HG03175 (cell line): ENCODE measurements at regions not wholly inside any gene's neighbourhood (a gene's known extent, or its start where the extent isn't known, plus 50 kb on each side); places are given as distances from the start of the nearest gene placed in this dataset.

Experiments used
- ATAC-seq: cut with Tn5 transposase; IDR thresholded peaks from one replicate; pipeline ENCODE4 v1.9.1; 2021; ENCODE audit warnings: mild to moderate bottlenecking, moderate library complexity; ENCODE audit not compliant: unreplicated experiment

DNA sequence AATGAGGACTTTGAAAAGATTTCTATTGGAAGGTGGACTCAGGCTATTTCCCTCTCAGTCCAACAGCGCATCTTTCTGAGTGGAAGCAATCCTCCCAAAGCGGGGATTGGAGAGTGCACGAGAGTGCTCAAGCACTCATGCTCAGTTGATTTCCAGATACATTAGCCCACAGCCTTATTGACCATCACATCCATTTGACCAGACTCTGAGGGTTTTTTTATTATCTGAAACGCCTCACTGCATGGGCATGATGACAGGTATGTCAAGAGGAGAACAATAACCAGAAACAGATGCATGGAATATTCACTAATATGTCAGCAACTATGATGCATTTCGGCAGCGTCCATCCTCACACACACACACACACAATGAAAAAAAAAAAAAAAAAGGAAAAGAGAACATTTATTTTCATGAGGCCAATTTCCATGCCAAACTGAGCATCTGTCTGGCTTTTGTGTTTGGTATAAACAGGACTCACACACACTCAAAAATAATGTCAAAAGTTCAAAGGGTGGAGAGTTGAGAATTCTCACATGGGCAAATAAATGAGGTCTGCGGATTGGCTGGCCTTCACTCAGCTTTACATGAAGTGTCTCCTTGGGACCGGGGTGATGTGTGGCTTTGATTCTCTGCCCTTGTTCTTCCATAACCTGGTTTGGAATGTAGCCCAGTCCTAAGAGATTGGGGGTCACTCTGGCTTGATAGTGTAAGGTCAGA is 371.6 kb downstream of the MCTP2 start:
- ATAC-seq: no peak

DNA sequence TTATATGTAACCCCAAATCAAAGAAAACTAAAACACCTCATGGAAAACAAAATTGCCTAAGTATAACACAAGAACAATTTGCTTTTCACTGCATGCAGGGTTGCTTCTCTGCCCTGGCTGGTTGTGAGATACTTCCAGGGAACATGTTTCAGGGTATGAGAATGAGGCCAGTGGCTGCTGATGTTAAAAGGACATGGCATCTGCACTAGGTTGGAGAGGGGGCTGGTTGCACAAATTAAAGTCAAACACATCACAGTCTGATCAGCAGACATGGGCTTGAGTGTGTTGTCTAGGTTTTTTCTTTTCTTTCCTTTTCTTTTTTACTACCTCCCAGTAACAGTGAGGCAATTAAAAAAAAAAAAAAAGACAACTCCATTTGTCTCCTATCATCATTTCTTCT is 374.9 kb downstream of the MCTP2 start:
- no peak for ATAC-seq

DNA sequence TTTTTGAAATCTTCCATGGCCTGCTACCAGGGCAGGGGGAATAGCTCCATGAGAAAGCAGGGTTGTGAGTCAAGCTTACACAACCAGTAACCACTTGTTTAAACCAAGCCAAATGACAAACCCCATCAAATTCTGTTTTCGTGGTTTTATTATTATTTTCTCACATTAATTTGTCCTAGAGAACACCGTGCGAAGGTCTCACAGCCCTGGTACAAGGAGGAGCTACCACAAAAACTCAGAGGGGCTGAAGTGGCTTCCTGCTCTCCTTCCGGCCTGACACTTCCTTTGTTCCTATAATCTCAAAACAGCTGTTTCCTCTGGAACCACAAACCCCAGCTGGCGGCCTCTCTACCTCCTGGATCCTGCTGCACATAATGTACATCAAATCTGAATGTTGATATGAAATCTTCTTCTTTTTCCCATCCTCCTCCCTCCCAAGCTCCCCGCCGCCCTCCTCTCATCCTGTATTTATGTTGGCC is 375.9 kb downstream of the MCTP2 start:
- ATAC-seq: no peak

DNA sequence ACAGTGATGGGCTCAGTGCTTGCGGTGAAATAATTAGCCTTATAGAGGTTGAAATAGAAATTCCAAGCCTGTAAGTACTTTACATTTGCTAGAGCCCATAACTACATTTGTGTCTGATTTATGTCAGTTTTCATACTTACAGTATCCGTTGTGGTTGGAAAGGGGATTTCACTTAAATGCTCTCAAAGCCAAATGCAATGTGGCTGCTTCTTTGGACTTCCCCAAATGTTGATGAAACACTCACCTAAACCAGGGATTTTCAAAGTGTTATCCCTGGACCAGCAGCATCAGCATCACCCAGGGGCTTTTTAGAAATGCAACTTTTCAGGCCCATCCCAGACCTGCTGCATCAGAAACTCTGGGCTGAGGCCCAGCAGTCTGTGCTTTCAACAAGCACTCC is 378.7 kb downstream of the MCTP2 start:
- no peak for ATAC-seq

DNA sequence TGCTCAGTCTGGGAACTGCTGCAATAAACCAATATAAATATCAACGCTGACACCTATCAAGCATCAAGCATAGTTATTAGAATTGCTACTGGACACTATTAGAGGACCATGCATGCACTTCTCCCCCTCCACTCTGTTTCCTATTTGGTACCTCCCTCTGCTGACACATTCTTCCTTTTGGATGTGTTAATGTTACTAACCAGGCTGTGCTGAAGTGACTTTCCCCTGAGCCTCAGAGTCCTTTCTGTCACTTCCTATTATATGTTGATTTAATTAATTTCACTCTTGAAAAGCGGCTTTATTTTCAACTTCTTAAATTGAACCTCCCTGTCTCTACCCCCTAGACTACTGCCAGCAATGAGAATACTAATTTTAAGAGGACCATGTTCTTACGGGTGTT is 379.1 kb downstream of the MCTP2 start:
- ATAC-seq: no peak

DNA sequence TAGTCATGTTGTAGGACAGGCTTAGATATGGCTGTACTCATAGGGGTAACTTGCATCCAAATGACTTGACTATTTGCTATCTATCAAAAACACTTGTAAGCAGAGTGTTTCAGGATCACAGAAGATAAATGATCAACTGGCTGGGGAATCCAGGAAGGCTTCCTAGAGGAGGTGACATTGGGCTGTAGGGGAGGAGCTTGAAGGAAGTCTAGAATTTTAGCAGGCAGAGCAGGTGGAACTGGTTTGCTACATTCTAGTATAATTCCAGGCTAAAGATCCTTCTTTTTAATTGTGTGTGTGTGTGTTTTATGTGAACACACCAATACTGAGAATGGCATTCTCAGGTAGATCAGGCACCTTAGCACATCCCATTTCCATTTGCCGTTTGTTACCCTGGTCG is 380.3 kb downstream of the MCTP2 start:
- ATAC-seq: no peak

DNA sequence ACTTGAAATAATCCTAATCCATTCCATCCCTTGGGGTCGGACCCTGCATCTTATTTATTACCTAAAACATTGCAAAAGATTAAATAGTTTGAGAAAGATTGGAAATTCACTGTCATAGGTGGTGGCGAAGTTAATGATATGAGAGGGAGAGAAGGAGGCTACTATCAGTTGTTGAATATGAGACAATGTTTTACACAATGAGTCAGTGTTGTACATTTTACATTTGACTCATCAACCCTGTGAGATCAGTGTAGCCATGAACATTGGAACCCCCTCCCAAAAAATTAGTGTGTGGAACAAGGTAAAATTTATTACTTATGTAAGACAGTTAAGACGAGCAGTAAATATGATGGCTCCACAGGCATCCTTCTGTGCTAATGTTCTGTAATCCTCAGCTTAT is 384.3 kb downstream of the MCTP2 start:
- no peak for ATAC-seq

DNA sequence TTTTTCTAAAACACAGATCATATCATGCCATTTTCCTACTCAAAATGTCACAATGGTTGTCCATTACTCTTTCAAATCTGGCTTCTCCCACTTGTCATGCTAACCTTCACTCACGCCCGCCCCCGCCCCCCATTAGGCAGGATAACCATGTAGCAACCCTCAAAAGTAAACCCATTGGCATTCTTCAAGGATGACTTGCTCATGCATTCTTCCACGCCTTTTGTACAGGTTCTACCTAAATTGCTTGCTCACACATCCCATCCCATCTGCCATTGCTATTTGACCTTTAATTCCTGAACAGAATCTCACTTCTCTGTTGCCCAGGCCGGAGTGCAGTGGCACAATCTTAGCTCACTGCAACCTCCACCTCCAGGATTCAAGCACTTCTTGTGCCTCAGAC is 389.3 kb downstream of the MCTP2 start:
- ATAC-seq: no peak

DNA sequence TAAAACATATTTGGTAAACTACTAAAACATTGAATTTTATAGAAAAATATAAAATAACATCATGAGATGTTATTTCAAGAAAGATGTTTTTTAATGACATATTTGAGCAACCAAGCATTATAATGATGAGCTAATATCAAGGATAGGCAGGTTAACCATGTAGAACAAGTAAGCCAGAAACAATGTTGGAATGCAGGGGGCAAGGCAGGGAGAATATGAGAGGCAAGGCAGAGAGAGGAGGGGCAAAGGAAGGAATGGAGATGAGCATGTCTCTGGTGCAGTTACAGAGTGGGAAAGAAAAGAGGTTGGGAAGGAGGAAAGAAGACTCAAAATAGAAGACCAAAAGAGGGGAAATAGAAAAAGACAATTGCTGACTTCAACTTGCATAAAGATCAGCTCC is 390.4 kb downstream of the MCTP2 start:
- no peak for ATAC-seq

DNA sequence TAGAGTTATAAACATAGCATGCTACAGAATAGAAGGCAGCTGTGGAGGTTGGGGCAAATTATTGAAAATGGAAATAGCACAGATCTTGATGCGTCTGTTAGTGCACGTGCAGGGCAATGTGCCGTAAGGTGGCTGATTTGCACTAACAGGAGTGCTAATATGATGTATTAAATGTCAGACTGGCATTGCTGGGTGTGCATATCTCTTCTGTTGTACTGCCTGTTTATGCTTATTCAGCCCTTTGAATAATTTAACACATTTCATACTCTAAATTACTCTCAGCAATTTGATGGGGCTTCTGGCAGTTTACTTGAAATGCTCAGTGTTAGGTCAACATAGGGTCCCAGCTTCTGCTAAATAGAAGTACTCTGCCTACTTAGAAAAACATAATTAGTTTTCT is 395.6 kb downstream of the MCTP2 start:
- ATAC-seq: no peak

DNA sequence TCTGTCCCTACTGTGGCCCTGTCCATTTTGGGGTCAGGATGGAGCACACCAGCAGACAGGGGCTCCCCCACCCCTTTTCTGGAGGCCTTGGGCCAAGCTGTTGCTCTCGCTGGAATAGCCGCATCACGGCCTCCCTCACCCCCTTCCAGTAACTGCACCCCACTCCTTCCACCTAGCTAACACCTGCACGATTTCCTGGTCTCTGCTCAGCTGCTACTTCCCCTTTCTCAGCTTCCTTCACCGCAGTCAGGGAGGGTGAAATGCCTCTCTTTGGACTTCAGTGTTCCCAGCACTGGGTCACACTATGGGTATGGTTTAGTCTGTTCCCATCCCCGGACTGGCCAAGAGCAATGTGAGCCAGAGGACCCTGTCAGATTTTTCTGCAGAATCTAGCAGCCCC is 400.2 kb downstream of the MCTP2 start:
- ATAC-seq: peak; percentile 75

DNA sequence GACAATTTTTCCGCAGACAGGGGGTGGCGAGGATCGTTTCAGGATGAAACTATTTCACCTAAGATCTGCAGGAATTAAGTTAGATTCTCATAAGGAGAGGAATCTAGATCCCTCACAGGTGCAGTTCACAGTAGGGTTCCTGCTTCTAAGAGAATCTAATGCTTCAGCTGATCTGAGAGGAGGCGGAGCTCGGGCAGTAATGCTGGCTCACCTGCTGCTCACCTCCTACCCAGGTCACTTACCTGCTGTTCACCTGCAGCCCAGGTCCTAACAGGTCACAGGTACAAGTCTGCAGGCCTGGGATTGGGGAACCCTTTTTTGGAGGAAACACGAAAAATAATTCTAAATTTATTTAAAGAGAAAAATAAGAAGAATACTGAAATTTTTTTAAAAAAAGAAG is 406.8 kb downstream of the MCTP2 start:
- ATAC-seq: no peak

DNA sequence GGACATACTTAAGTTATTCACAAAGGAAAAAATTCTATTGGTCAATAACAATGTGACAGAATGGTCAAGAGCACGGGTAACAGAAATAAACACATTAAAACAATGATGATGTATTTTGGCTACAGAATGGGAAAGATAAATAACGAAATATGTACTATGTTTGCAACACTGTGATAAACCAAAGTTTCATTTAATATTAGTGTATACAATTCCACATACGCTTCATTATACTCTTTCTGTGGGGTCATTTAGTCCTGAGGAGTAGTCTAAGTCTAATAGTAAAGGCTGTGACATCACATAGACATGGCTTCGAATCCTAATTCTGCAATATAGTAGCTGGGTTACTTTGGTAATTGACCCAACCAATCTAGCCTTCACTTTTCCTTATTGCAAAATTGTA is 408.3 kb downstream of the MCTP2 start:
- no peak for ATAC-seq

DNA sequence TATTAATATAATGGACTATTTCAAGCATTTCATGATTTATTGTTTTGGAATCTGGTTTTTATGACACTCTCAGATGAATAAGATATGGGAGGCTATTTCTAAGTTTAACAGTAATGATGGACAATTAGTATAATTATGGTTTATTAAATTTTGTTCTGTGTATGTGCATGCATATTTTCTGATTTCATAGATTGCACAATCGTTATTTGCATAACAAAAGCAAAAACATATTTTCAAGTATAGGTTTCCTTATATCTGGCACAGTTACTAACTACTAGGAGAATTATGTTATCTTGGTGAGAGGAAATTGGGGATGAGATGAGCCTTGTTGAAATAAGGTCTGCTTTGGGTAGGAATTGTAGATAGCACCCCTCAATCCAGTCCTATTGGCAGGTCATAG is 413.1 kb downstream of the MCTP2 start:
- no peak for ATAC-seq

DNA sequence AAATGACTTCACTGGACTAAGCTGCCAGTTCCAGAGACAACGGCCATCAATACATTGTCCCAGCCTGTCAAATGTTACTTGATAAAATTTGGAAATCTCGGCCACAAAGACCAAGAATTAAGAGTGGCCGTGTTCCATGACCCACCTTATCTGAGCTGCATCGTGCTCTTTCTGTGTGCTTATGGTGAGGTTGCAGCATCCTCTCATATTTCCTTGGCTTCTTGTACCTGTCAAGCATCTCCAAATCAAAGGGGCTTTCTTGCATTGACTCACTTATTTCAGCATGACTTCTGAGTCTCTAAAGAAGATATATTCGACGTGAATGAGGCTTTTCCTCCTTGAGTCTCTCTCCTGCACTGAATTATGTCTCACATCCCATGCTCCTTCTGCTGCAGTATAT is 421.7 kb downstream of the MCTP2 start:
- no peak for ATAC-seq

DNA sequence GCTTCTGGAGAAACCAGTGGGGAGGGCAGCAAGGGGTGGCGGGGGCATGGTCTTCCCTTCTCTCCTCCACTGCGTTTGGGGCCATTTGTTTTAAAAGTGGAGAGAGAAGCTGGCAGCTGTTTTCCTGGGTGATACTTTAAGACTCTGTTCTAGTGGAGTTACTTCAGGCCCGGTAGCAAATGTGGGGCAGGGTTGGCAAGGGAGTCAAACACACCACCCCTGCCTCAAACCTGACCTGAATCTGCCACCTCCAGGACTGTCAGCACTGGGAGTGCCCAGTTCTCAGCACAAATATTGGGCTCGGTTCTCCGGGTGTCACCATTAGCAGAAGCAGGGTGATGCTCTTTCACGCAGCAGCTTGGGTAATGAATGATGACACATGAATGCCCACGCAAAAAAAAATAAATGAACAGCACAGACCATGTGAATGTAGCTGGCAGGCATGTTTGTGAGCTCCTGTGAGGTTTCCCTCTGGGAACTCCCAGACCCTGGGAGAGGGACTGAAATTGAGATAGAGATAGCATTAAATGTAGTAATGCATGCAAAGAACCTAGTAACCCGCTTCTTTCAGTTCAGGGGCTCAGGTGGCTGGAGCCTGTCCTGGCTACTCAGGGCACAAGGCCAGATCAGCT is 424.0 kb downstream of the MCTP2 start:
- ATAC-seq: no peak

DNA sequence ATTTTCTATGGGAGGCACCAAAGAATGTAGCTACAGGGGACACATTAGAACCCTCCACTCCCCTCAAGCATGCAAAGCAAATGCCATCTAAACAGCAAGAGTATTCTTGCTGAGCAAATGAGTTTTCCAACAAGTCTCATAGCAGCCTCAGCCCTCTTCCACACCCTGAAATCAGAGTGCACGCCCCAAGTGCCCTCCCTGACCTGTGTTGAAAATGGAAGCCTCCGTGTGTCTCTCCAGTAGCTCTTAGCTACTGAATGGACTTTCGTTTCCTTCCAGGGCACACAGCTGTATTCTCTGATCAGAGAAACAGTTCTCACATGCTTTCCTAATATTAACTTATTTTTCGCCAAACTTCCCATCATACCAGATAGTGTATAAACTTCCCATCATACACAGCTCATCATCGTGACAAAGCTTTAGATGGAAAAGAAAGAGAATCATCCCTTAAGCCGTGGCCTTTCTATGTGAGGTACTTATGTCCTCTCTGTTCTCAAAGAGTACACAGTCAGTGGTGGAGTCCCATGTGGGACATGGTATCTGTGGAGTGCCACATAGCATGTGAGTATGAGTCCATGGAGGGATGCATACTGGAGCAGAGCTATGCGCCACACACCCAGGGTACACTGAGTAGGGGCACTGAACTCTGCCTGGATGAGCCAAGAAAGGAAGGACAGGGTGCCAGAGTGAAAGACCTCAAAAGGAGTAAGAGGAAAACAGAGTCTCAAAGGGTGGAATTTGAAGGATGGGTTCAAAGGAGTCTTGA is 434.5 kb downstream of the MCTP2 start:
- no peak for ATAC-seq

DNA sequence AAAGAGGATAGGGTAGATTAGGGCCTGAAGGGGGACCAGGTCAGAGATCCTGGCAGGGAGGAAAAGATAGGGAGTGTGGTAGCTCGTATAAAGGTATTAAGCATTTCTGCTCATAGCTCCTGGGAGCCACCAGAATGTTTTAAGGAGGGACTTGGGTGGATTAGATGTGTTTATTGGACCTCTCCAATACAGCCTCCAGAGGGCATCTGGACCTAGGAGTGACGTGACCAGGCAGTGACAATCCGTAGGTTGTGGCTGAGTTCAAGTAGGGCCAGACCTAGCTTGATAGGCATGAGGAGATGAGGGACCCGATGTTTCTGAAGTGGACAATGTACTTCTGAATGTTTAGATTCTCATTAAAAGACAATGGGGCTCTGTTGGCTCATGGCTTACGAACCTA is 435.2 kb downstream of the MCTP2 start:
- no peak for ATAC-seq

DNA sequence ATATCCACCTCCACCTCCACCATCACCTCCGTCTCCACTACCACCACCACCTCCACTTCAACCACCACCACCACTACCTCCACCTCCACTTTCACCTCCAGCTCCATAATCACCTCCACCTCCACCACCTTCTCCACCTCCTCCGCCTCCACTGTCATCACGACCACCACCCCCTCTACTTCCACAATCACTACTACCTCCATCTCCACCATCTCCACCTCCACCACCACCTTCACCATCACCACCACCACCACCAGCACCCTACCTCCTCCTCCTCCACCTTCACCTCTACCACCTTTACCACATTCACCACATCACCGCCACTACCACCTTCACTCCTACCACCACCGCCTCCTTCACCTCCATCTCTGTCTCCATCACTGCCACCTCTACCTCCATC is 435.7 kb downstream of the MCTP2 start:
- ATAC-seq: no peak

DNA sequence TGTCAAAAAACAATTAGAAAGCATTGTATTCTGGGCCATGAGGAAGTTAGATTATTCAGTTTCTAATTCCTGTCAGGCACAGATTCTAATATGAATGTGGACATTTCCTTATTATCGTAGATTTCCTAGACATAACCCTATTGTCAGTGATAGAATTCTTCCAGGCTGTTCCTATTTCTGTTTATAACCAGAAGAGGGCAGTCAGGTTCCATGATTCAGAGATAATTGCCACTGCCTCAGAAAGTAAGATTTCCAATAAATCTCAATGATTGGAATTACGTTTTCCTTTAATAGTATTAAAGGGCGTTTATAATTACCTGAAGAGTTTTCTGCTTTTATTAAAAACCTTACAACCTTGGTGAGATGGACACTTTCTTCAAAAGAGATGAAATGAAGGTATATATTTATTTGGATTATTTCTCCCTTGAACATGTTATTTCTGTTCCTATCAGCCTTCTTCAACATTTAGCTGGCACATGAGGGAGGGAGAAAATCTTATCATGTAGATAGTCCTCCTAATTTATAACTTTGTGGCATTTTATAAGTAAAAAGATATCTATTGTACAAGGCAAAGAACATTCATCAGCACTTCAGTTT is 439.2 kb downstream of the MCTP2 start:
- peak; percentile 48 for ATAC-seq

DNA sequence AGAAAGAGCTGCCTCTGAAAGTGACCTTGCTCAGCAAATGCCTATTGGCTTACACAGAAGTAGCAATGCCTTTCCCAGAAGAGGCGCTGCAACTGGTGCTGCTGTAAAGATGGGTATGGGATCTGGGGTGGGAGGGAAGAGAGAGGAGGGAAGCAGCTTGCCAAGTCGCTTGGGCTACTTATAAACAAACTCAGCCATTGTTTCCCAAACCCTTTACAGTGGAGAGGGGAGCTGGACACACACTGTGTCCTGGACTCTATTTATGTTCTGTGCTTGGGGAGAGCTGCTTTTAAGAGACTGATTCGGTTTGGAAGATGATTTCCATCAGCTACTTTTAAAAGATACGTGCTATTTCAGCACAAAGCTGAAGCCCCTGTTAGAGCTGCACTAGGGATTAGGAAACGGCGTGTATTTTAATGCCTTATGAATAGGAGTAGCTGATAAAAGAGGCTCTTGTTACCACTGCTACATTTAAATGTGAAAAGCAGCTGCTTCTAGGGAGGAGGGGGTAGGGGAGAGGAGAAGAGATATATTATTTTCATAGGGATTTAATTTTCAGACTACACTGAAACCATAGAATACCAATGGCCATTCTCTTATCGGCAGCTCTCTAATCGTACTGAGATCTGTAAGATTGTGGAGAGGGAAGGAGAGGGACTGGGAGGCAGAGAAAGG is 440.6 kb downstream of the MCTP2 start:
- no peak for ATAC-seq
